SU-DHL-6 (cell line): ENCODE measurements at regions not wholly inside any gene's neighbourhood (a gene's known extent, or its start where the extent isn't known, plus 50 kb on each side); places are given as distances from the start of the nearest gene placed in this dataset.

Experiments used
- CTCF ChIP-seq: fragments of 200-600 bp; sonication (generic); IDR thresholded peaks from one replicate; pipeline ENCODE4 v1.5.1; 2017; ENCODE audit warnings: antibody characterized with exemption, mild to moderate bottlenecking, low read length, moderate library complexity; ENCODE audit not compliant: insufficient read depth, poor library complexity, severe bottlenecking
- EZH2phosphoT487 ChIP-seq: fragments of 200-600 bp; sonication (generic), shearing (Covaris generic); conservative IDR thresholded peaks from 2 replicates; pipeline ENCODE4 v1.6.1; 2018; ENCODE audit warnings: mild to moderate bottlenecking, antibody characterized with exemption, low read length, moderate library complexity, mixed read lengths

GRCh38 chr20:52888096-52888495, 84.1 kb upstream of the TSHZ2 start:
- TF ChIP-seq CTCF (no peak), EZH2phosphoT487 (no peak)
